GM12892 (cell line): ENCODE measurements at regions not wholly inside any gene's neighbourhood (a gene's known extent, or its start where the extent isn't known, plus 50 kb on each side); places are given as distances from the start of the nearest gene placed in this dataset.
"Not testable (repeated sequence)": the region's sequence is repeated elsewhere in the genome, so short reads cannot be mapped to it uniquely, and the experiment has no call there.

Experiments used
- POLR2A ChIP-seq: IDR thresholded peaks from 2 replicates; pipeline ENCODE4 v1.6.1; 2011; ENCODE audit warnings: low read depth, low read length, control low read depth
- POLR2AphosphoS5 ChIP-seq: IDR thresholded peaks from 2 replicates; pipeline ENCODE4 v1.6.1; 2011; ENCODE audit warnings: low read depth, low read length, control low read depth
- TAF1 ChIP-seq: IDR thresholded peaks from 2 replicates; pipeline ENCODE4 v1.6.1; 2011; ENCODE audit warnings: low read depth, mild to moderate bottlenecking, control low read depth, low read length, borderline replicate concordance

DNA sequence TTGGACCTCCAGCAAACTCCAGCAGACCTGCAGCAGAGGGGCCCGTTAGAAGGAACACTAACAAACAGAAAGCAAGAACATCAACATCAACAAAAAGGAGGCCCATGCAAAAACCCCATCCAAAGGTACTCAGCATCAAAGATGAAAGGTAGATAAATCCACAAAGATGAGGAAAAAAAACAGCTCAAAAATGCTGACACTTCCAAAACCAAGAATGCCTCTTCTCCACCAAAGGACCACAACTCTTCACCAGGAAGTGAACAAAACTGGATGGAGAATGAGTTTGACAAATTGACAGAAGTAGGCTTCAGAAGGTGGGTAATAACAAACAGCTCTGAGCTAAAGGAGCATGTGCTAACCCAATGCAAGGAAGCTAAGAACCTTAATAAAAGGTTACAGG lies 97.7 kb upstream of the CCDC90B start:
- not testable (repeated sequence) for TF ChIP-seq POLR2A, POLR2AphosphoS5, TAF1
